A673 (cell line): ENCODE measurements at regions not wholly inside any gene's neighbourhood (a gene's known extent, or its start where the extent isn't known, plus 50 kb on each side); places are given as distances from the start of the nearest gene placed in this dataset.
A peak's percentile ranks its signal among the peaks of the same experiment; 100 is the strongest.
"Not testable (repeated sequence)": the region's sequence is repeated elsewhere in the genome, so short reads cannot be mapped to it uniquely, and the experiment has no call there.

ENCODE experiments used
- BruUV-seq: library from RNA; stranded (reverse); fragments of 400-500 nt; replicated peaks from 2 replicates; lab custom pipeline; 2021; lab: Mats Ljungman, UMichigan
- CTCF ChIA-PET: fragments of 300-600 bp; sonication (Branson Sonifier 250); formaldehyde crosslinking; loops from one replicate; lab custom pipeline; 2022; ENCODE audit warnings: antibody characterized with exemption; lab: Charles Lee
- POLR2A ChIA-PET: fragments of 300-600 bp; sonication (Branson Sonifier 250); formaldehyde crosslinking; loops from one replicate; lab custom pipeline; 2022; ENCODE audit warnings: antibody characterized with exemption; ENCODE audit not compliant: low non-redundant PET; lab: Charles Lee
- DNase-seq: peaks from one replicate; pipeline ENCODE4 v3.0.0-alpha.2; 2015; ENCODE audit warnings: low spot score
- H3K27ac ChIP-seq: fragments of 200-600 bp; sonication (generic); 2 replicates; pipeline ENCODE4 v1.5.1; 2016; ENCODE audit warnings: mixed run types, low read depth, mild to moderate bottlenecking, mixed read lengths, antibody characterized with exemption, low read length; ENCODE audit not compliant: poor library complexity, severe bottlenecking
- H3K27me3 ChIP-seq: fragments of 200-600 bp; sonication (generic); replicated peaks from 2 replicates; pipeline ENCODE4 v1.6.1; 2017; ENCODE audit warnings: mixed run types, low read depth, mild to moderate bottlenecking, mixed read lengths, antibody characterized with exemption, low read length; ENCODE audit not compliant: insufficient read depth, poor library complexity
- H3K36me3 ChIP-seq: fragments of 200-600 bp; sonication (generic); 2 replicates; pipeline ENCODE4 v1.6.1; 2016; ENCODE audit warnings: mixed run types, mild to moderate bottlenecking, mixed read lengths, antibody characterized with exemption, low read length; ENCODE audit not compliant: insufficient read depth, poor library complexity, severe bottlenecking
- H3K4me1 ChIP-seq: fragments of 200-600 bp; sonication (generic); 2 replicates; pipeline ENCODE4 v1.6.1; 2017; ENCODE audit warnings: mixed run types, mild to moderate bottlenecking, mixed read lengths, antibody characterized with exemption, low read length; ENCODE audit not compliant: insufficient read depth, poor library complexity, severe bottlenecking
- H3K4me3 ChIP-seq: fragments of 200-600 bp; sonication (generic); 2 replicates; pipeline ENCODE4 v1.5.1; 2016; ENCODE audit warnings: low read depth, mixed run types, mild to moderate bottlenecking, mixed read lengths, low read length; ENCODE audit not compliant: poor library complexity, severe bottlenecking
- H3K9me3 ChIP-seq: fragments of 200-600 bp; sonication (generic); 2 replicates; pipeline ENCODE4 v1.6.1; 2016; ENCODE audit warnings: mixed run types, low read depth, mild to moderate bottlenecking, mixed read lengths, antibody characterized with exemption, low read length; ENCODE audit not compliant: poor library complexity, severe bottlenecking
- EZH2 ChIP-seq: fragments of 200-600 bp; sonication (generic); IDR thresholded peaks from 2 replicates; pipeline ENCODE4 v1.6.1; 2017; ENCODE audit warnings: borderline replicate concordance, low read depth, mild to moderate bottlenecking, mixed read lengths, antibody characterized with exemption, low read length; ENCODE audit not compliant: poor library complexity, severe bottlenecking
- intact Hi-C: fragments of 100-400 bp; cut with micrococcal nuclease; formaldehyde crosslinking; loops from one replicate; pipeline ENCODE4 v1.10.0; 2022; ENCODE audit not compliant: unreplicated experiment
- TF ChIP-seq, protein P1 (sequence below): fragments of 300-800, 200-600 bp; sonication (generic); conservative IDR thresholded peaks from 2 replicates; pipeline ENCODE4 v1.5.1; 2017; ENCODE audit warnings: low read depth, mild to moderate bottlenecking, antibody characterized with exemption, low read length, moderate library complexity, mixed read lengths

GRCh38 chr4:14410516-14410915 lies 591.8 kb upstream of the CPEB2 start:
- TF ChIP-seq EZH2: no peak
- TF ChIP-seq, protein P1, sequence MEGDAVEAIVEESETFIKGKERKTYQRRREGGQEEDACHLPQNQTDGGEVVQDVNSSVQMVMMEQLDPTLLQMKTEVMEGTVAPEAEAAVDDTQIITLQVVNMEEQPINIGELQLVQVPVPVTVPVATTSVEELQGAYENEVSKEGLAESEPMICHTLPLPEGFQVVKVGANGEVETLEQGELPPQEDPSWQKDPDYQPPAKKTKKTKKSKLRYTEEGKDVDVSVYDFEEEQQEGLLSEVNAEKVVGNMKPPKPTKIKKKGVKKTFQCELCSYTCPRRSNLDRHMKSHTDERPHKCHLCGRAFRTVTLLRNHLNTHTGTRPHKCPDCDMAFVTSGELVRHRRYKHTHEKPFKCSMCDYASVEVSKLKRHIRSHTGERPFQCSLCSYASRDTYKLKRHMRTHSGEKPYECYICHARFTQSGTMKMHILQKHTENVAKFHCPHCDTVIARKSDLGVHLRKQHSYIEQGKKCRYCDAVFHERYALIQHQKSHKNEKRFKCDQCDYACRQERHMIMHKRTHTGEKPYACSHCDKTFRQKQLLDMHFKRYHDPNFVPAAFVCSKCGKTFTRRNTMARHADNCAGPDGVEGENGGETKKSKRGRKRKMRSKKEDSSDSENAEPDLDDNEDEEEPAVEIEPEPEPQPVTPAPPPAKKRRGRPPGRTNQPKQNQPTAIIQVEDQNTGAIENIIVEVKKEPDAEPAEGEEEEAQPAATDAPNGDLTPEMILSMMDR: no peak
- Histone ChIP-seq H3K27me3 (no peaks in the 10 kb centered on the region), H3K9me3 (no peaks in the 10 kb centered on the region), H3K27ac (no peak overlapping the region), H3K4me3 (no peak overlapping the region), H3K4me1 (no peaks in the 10 kb centered on the region), H3K36me3 (no peaks in the 10 kb centered on the region)
- BruUV-seq: no TSS peak
- ChIA-PET CTCF (no interaction called here), POLR2A (no interaction called here)
- intact Hi-C loops: no loop called here
- DNase-seq: no peak

DNA sequence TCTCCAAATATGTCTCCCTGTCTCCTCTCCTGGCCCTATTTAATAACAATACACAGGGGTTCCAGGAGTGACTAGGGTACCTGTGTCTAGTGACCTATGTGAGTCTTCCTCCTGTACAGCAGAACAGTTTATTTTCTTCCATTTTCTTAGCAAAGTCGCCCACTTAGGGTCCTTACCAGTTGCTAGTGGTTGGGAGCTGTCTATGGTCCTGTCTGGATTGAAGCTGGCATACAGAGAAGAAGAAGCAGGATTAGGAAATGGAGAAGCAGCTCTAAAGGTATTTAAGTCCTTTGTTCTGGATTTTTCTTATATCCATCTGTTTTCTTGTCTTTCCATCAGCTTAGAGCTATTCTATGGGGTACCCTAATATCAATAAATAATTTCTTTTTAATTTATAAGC lies 587.1 kb upstream of the CPEB2 start:
- Histone ChIP-seq H3K4me1 (no peaks in the 10 kb centered on the region), H3K27me3 (no peaks in the 10 kb centered on the region), H3K9me3 (no peaks in the 10 kb centered on the region), H3K4me3 (no peak overlapping the region), H3K36me3 (no peaks in the 10 kb centered on the region), H3K27ac (no peak overlapping the region)
- ChIA-PET POLR2A (no interaction called here), CTCF (no interaction called here)
- peak; percentile 49 for DNase-seq
- BruUV-seq: no TSS peak
- intact Hi-C loops: no loop called here
- TF ChIP-seq, protein P1: no peak
- no peak for TF ChIP-seq EZH2

DNA sequence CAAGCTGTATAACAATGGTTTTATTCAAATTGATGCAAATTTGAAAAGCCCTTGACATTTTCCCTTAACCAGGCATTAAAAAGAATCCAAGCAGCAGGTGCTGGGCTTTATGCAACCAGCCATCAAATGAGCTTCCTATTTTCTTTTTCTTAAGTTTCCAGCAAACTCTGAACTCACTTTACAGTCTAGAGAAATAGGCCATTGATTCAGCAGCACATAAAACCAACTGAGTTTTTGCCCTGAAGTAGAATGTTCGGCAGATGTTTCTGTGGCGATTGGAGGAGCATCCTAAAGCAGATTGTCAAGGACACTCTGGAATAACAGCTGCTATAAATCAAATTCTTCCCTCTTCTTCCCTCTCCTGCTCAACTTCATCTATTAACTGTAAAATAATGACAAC lies 582.8 kb upstream of the CPEB2 start:
- TF ChIP-seq, protein P1: no peak
- TF ChIP-seq EZH2: no peak
- Histone ChIP-seq H3K27me3 (no peaks in the 10 kb centered on the region), H3K4me1 (no peaks in the 10 kb centered on the region), H3K9me3 (no peaks in the 10 kb centered on the region), H3K4me3 (no peak overlapping the region), H3K27ac (no peak overlapping the region), H3K36me3 (no peaks in the 10 kb centered on the region)
- intact Hi-C loops: no loop called here
- ChIA-PET POLR2A (no interaction called here), CTCF (no interaction called here)
- BruUV-seq: no TSS peak
- DNase-seq: no peak

GRCh38 chr4:14426297-14426696 lies 576.0 kb upstream of the CPEB2 start:
- intact Hi-C loops, H3K4me1 ChIP-seq, H3K9me3 ChIP-seq, CTCF ChIA-PET, H3K27ac ChIP-seq, H3K4me3 ChIP-seq, POLR2A ChIA-PET, DNase-seq, BruUV-seq, H3K27me3 ChIP-seq, H3K36me3 ChIP-seq: not testable (repeated sequence)
